H9 (cell line): ENCODE measurements at regions not wholly inside any gene's neighbourhood (a gene's known extent, or its start where the extent isn't known, plus 50 kb on each side); places are given as distances from the start of the nearest gene placed in this dataset.

Experiments used
- DNase-seq: peaks from one replicate; pipeline ENCODE4 v3.0.0-alpha.2; 2017
- H2AFZ ChIP-seq: one replicate; pipeline ENCODE4 v1.6.1; 2013; ENCODE audit warnings: mild to moderate bottlenecking, low read length, control low read depth, moderate library complexity
- H2AK5ac ChIP-seq: 2 replicates; pipeline ENCODE4 v1.6.1; 2013; ENCODE audit warnings: low read length, control low read depth, mixed read lengths; ENCODE audit not compliant: insufficient read length
- H2BK120ac ChIP-seq: one replicate; pipeline ENCODE4 v1.6.1; 2013; ENCODE audit warnings: low read depth, mild to moderate bottlenecking, low read length, control low read depth, inconsistent platforms; ENCODE audit not compliant: poor library complexity, severe bottlenecking
- H2BK12ac ChIP-seq: 2 replicates; pipeline ENCODE4 v1.6.1; 2013; ENCODE audit warnings: low read length, control low read depth, mixed read lengths, low read depth; ENCODE audit not compliant: insufficient read length
- H2BK15ac ChIP-seq: 2 replicates; pipeline ENCODE4 v1.6.1; 2013; ENCODE audit warnings: low read depth, low read length, control low read depth
- H2BK20ac ChIP-seq: one replicate; pipeline ENCODE4 v1.6.1; 2013; ENCODE audit warnings: low read depth, mild to moderate bottlenecking, low read length, control low read depth, inconsistent platforms; ENCODE audit not compliant: poor library complexity, severe bottlenecking
- H2BK5ac ChIP-seq: 2 replicates; pipeline ENCODE4 v1.6.1; 2013; ENCODE audit warnings: low read length, control low read depth, mixed read lengths; ENCODE audit not compliant: insufficient read length
- H3K14ac ChIP-seq: 2 replicates; pipeline ENCODE4 v1.6.1; 2013; ENCODE audit warnings: low read length, control low read depth; ENCODE audit not compliant: insufficient read depth
- H3K18ac ChIP-seq: 2 replicates; pipeline ENCODE4 v1.6.1; 2013; ENCODE audit warnings: low read depth, mild to moderate bottlenecking, mixed read lengths, low read length, control low read depth; ENCODE audit not compliant: insufficient read length
- H3K23ac ChIP-seq: 2 replicates; pipeline ENCODE4 v1.6.1; 2013; ENCODE audit warnings: low read length, control low read depth, mixed read lengths, low read depth; ENCODE audit not compliant: insufficient read length
- H3K23me2 ChIP-seq: 2 replicates; pipeline ENCODE4 v1.6.1; 2013; ENCODE audit warnings: low read depth, mild to moderate bottlenecking, mixed read lengths, low read length, control low read depth; ENCODE audit not compliant: insufficient read length, poor library complexity, severe bottlenecking
- H3K27ac ChIP-seq: 2 replicates; pipeline ENCODE4 v1.5.1; 2013; ENCODE audit warnings: low read length, control low read depth, mixed read lengths, low read depth; ENCODE audit not compliant: insufficient read length
- H3K27me3 ChIP-seq: 2 replicates; pipeline ENCODE4 v1.6.1; 2013; ENCODE audit warnings: low read length, control low read depth, inconsistent platforms; ENCODE audit not compliant: insufficient read depth
- H3K4ac ChIP-seq: 2 replicates; pipeline ENCODE4 v1.6.1; 2013; ENCODE audit warnings: low read depth, mild to moderate bottlenecking, control low read depth, inconsistent platforms, low read length, moderate library complexity
- H3K4me1 ChIP-seq: 2 replicates; pipeline ENCODE4 v1.6.1; 2013; ENCODE audit warnings: low read length, control low read depth, inconsistent platforms; ENCODE audit not compliant: insufficient read depth
- H3K4me2 ChIP-seq: 2 replicates; pipeline ENCODE4 v1.6.1; 2013; ENCODE audit warnings: low read length, control low read depth, mixed read lengths; ENCODE audit not compliant: insufficient read length, insufficient read depth
- H3K56ac ChIP-seq: 2 replicates; pipeline ENCODE4 v1.6.1; 2013; ENCODE audit warnings: low read depth, mild to moderate bottlenecking, mixed read lengths, low read length, control low read depth; ENCODE audit not compliant: insufficient read length
- H3K79me1 ChIP-seq: 2 replicates; pipeline ENCODE4 v1.6.1; 2013; ENCODE audit warnings: low read depth, mild to moderate bottlenecking, moderate library complexity, low read length, control low read depth, inconsistent platforms; ENCODE audit not compliant: insufficient read depth, poor library complexity, severe bottlenecking
- H3K79me2 ChIP-seq: 2 replicates; pipeline ENCODE4 v1.6.1; 2013; ENCODE audit warnings: low read length, control low read depth, inconsistent platforms; ENCODE audit not compliant: insufficient read depth
- H3K9ac ChIP-seq: 2 replicates; pipeline ENCODE4 v1.6.1; 2013; ENCODE audit warnings: low read length, control low read depth, mixed read lengths; ENCODE audit not compliant: insufficient read length; ENCODE audit errors: extremely low read depth
- H3K9me3 ChIP-seq: one replicate; pipeline ENCODE4 v1.6.1; 2013; ENCODE audit warnings: low read depth, low read length, inconsistent platforms; ENCODE audit not compliant: control insufficient read depth
- H3T11ph ChIP-seq: one replicate; pipeline ENCODE4 v1.6.1; 2013; ENCODE audit warnings: mild to moderate bottlenecking, low read length, control low read depth, inconsistent platforms
- H4K20me1 ChIP-seq: one replicate; pipeline ENCODE4 v1.6.1; 2013; ENCODE audit not compliant: control insufficient read depth, insufficient read length, insufficient read depth
- H4K5ac ChIP-seq: 2 replicates; pipeline ENCODE4 v1.6.1; 2013; ENCODE audit warnings: low read depth, mild to moderate bottlenecking, mixed read lengths, low read length, control low read depth; ENCODE audit not compliant: insufficient read length
- H4K8ac ChIP-seq: replicated peaks from 2 replicates; pipeline ENCODE4 v1.6.1; 2013; ENCODE audit warnings: low read length, control low read depth, mixed read lengths, low read depth; ENCODE audit not compliant: insufficient read length
- H4K91ac ChIP-seq: 2 replicates; pipeline ENCODE4 v1.6.1; 2013; ENCODE audit warnings: low read depth, mild to moderate bottlenecking, moderate library complexity, mixed read lengths, low read length, control low read depth; ENCODE audit not compliant: insufficient read length
- H3K27ac Mint-ChIP-seq, 3 experiments: 2 replicates in 2 of 3; 3 replicates in 1 of 3; pipeline ENCODE4 v1.8.0; 2020 to 2021; ENCODE audit warnings: mixed read lengths in 3 of 3, mild to moderate bottlenecking in 1 of 3, moderate library complexity in 1 of 3
- H3K27me3 Mint-ChIP-seq: 2 replicates; pipeline ENCODE4 v1.8.0; 2021; ENCODE audit warnings: low read depth, mild to moderate bottlenecking, moderate library complexity, mixed read lengths
- H3K36me3 Mint-ChIP-seq, 3 experiments: 2 replicates in 2 of 3; 3 replicates in 1 of 3; pipeline ENCODE4 v1.8.0; 2020 to 2021; ENCODE audit warnings: low read depth in 3 of 3, mixed read lengths in 3 of 3; ENCODE audit not compliant: insufficient read depth in 1 of 3
- H3K4me1 Mint-ChIP-seq, 2 experiments: 2 replicates each; pipeline ENCODE4 v1.8.0; 2020; ENCODE audit warnings: mixed read lengths in 2 of 2
- H3K4me3 Mint-ChIP-seq, 2 experiments: 2 replicates in 1 of 2; 3 replicates in 1 of 2; pipeline ENCODE4 v1.8.0; 2020 to 2021; ENCODE audit warnings: mild to moderate bottlenecking in 2 of 2, mixed read lengths in 2 of 2, moderate library complexity in 1 of 2
- H3K9me3 Mint-ChIP-seq, 2 experiments: 2 replicates in 1 of 2; 3 replicates in 1 of 2; pipeline ENCODE4 v1.8.0; 2020; ENCODE audit warnings: mild to moderate bottlenecking in 2 of 2, mixed read lengths in 2 of 2, moderate library complexity in 1 of 2
- CTCF ChIP-seq: fragments of 200-600 bp; sonication (generic); conservative IDR thresholded peaks from 3 replicates; pipeline ENCODE4 v1.8.0; 2021; ENCODE audit warnings: antibody characterized with exemption, mild to moderate bottlenecking
- WGBS: extraction: QIAGEN DNeasy Blood & Tissue Kit; methylation state at CpG from one replicate; pipeline ENCODE4 v1.1.7; 2013; ENCODE audit warnings: missing lambda C conversion rate, low lambda C conversion rate, mixed read lengths; ENCODE audit not compliant: insufficient read length; ENCODE audit errors: extremely low coverage; 5-methylcytosine and 5-hydroxymethylcytosine counted together

- no peaks in the 10 kb centered on the region for H4K20me1 ChIP-seq
- no peak overlapping the region for H2AK5ac ChIP-seq
- no peak for TF ChIP-seq CTCF
- H4K91ac ChIP-seq = no peak overlapping the region
- H3K23me2 ChIP-seq = no peaks in the 10 kb centered on the region
- H3K9ac ChIP-seq = no peak overlapping the region
- no CpG with 5 or more reads among the region's 3 CpGs for WGBS
- no peak overlapping the region; a peak in 1 of 7 replicates for H3K27ac Mint-ChIP-seq
- no peak overlapping the region for H3K4me2 ChIP-seq
- no peaks in the 10 kb centered on the region for H3K9me3 ChIP-seq
- H2BK15ac ChIP-seq = no peak overlapping the region
- H3K14ac ChIP-seq = no peak overlapping the region
- H3K4me1 Mint-ChIP-seq = no peaks in the 10 kb centered on the region
- H3K27me3 Mint-ChIP-seq = peaks cover 2% of the 10 kb centered on the region; the same call in 1 of the 2 replicates
- no peak overlapping the region for H3K18ac ChIP-seq
- no peaks in the 10 kb centered on the region for H3K27me3 ChIP-seq
- H3K23ac ChIP-seq = no peak overlapping the region
- no peak overlapping the region for H3K56ac ChIP-seq
- H3K4me3 Mint-ChIP-seq = no peak overlapping the region
- H4K8ac ChIP-seq = no peak overlapping the region
- no peak overlapping the region for H2BK5ac ChIP-seq
- peaks cover 3 to 6% of the 10 kb centered on the region in 2 experiments for H3K9me3 Mint-ChIP-seq
- H2BK120ac ChIP-seq = no peak overlapping the region
- H4K5ac ChIP-seq = no peak overlapping the region
- no peaks in the 10 kb centered on the region for H3K4me1 ChIP-seq
- H3K79me1 ChIP-seq = no peaks in the 10 kb centered on the region
- H3K36me3 Mint-ChIP-seq = peaks cover 2 to 8% (median 2%) of the 10 kb centered on the region in 3 experiments; a peak in 4 of 7 replicates
- H2AFZ ChIP-seq = no peak overlapping the region
- H2BK12ac ChIP-seq = no peak overlapping the region
- H3T11ph ChIP-seq = no peak overlapping the region
- no peak overlapping the region for H3K27ac ChIP-seq
- H3K79me2 ChIP-seq = no peaks in the 10 kb centered on the region
- no peak overlapping the region for H2BK20ac ChIP-seq
- DNase-seq = no peak
- no peak overlapping the region for H3K4ac ChIP-seq
Measured at GRCh38 chr2:59856391-59856790, 697.1 kb downstream of the BCL11A start.
